NCI-H748 (cell line): ENCODE measurements at regions not wholly inside any gene's neighbourhood (a gene's known extent, or its start where the extent isn't known, plus 50 kb on each side); places are given as distances from the start of the nearest gene placed in this dataset.

Experiments
- DNase-seq: peaks from one replicate; lab custom pipeline; 2025; ENCODE audit not compliant: unreplicated experiment; lab: John Stamatoyannopoulos, UW

DNA sequence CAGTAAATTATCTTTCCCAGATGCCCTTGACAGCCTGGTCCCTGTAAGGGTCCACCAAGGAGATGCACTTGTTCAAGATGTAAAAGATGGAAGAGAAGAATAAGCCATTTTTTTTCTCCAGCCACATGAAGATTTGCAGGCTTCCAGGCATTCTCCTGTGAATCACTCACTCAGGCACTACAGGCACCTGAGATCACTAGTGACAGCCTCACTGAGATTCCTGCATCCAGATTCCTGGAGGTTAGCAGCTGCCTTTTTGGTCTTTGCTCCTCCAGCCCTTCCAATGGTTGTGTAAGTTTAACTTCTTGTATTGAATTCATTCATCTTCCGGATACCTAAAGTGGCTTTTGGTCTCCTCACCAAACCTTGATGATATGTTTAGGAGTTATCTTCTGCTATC is 630.2 kb upstream of the CADM1 start:
- no peak for DNase-seq

DNA sequence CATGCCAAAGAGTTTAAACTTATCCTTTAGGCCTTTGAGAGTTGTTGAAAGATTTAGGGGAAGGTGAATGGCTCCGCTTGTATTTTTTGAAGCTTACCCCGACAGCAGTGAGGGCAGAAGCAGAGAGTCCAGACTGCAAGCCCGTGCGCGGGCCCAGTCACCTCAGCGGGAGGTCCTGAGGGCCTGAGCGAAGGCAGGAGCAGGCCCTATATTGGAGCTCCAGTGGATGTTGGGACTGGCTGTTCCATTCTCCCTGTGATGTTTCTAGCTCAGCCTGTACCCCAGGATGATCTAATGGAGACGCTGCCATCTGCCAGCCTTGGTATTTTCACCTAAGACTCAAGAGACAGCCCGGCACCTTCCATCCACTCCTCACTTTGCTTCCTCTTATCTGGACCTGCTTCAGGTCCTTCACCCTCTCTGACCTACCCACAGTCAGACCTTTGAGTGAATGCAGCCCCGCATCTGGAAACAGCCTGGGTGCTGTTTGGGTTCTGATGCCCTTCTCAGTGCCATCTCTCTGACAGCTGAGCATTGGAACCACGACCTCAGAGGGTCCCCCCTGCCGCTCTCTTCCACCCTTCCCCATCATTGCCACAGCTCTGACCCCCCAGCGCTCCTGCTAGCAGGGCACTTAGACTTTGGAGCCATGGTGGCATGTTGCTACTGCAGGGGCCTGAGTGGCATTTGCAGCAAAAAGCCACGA is 628.2 kb upstream of the CADM1 start:
- DNase-seq, result no peak

- no peak for DNase-seq
Measured at GRCh38 chr11:116130122-116130521, 625.9 kb upstream of the CADM1 start.

DNA sequence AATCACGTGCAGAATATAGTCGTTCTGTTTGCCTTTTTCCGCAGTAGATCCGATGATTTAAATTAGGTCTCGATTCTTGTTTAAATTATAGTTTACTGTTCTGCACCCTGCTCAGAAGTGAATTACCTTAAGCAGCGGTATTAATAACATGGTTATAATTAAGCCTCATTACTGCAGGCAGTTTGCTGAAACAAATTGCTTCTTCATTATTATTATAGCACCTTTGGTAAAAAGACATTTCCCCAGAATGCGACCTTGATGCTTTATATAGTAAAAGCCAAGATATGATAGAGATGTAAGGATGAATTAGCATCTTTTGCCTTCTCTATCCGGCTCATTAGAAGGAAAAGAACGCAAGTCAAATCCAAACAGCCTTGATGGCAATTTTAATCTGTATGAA is 625.2 kb upstream of the CADM1 start:
- DNase-seq, result no peak

DNA sequence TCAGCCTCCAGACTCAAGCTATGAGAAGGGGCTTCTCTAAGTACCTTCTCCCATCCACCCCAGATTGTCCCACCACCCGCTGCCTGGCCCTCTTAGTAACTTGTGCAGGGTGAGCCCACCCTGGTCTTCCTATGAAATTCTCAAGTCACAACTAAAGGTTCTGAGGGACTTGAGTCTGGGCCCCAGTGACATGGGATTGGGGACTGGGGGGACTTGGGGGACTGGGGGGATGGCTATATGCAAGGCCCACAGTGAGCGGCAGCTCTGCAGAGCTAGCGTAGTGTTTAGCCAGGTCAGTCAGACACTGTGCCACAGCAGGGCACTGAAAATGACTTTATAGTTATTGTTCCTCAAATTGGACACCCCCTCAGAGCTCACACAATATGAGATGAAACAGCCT is 622.3 kb upstream of the CADM1 start:
- no peak for DNase-seq

GRCh38 chr11:116124922-116125714 is 620.9 kb upstream of the CADM1 start:
- no peak for DNase-seq

DNA sequence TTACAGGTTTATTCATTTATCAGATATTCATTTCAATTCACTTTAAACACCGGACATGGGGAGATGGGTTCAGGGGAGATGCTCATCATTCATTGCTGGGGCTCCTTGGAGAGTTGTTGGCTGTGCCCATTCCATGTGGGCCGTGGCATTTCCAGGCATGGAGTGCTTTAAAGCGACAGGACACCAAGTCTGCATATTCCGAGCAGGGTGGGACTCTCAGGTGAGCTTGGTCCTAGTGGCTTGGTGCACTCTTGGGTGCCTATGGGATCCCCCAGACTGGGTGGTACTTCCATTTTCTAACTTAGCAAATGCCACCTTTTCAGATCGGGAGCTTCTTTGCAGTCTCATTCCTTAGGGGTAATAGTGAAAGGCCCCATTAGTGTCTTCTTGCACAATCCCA is 619.5 kb upstream of the CADM1 start:
- DNase-seq, result no peak

GRCh38 chr11:116122697-116123472 is 618.7 kb upstream of the CADM1 start:
- DNase-seq, result no peak

DNA sequence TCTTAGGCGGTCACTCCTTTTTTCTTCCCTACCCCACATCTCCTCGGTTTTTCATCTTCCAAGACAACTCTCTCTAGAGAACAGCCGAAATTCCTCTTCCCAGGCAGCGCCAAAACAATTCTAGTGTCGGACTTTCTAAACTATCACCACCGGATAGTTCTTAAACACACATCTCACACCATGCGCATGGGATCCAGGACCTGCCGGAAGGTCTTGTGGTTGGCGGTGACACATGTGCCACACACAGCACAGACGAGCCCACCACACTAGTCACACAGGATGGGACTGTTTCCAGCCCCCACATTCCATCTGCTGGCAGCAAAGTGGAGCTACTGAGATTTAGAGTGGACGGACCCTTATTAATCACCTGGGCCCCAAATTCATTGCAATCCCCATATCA is 614.9 kb upstream of the CADM1 start:
- no peak for DNase-seq

DNA sequence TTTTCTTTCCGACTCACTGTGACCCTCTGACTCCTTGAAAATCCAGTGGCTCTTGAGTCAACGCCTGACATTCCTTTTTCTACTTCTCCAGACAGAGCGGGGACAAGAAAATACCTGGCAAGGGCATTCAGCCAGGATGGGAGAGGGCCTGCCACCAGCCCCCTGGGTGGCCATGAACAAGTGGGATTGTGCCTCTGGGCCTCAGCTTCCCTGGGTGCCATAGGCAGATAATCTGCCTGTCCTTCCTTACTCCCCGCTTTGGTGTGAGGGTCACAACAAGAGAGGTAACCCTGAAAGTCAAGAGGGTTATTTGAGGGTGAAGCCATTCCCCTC is 613.9 kb upstream of the CADM1 start:
- DNase-seq, result no peak

DNA sequence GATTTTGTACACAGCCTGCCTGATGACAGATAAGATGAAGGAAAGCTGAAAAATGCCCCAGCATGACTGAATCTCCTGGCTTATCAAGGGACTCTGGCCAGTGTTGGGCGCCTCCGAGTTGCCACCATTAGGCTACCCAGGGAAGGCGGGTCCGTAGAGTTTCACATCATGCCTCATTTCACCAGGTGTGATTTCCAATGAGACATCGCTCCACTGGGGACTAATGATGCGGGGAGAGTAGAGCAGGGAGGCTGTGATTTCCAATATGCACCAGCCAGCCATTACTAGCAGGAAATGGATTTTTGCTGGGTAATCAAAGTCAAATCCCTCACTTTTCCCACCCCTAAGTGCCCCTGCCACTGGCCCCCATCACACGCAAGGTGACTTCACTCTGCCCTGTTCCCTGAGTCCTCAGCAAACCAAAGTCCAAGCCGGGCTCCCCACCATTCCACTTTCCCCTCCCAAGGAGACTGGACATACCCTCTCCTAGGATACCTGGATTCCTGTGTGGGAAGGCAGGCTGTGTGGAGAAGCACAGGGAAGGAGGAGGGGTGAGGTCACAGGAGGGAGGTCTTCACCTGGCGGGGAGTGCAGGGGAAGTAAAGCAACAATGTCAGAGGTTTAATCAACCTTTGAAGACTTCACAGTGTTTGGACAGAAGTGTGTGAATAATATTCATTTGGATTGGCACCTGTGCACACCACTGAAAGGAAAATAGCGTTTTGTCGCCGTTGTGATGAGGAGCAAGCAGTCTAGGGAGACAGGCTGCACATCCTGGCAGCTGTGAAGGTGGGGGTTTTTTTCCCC is 613.3 kb upstream of the CADM1 start:
- DNase-seq, result no peak

- DNase-seq, result no peak
Measured at GRCh38 chr11:116115801-116116200, 611.6 kb upstream of the CADM1 start.

- no peak for DNase-seq
Measured at GRCh38 chr11:116114198-116114651, 610.0 kb upstream of the CADM1 start.

DNA sequence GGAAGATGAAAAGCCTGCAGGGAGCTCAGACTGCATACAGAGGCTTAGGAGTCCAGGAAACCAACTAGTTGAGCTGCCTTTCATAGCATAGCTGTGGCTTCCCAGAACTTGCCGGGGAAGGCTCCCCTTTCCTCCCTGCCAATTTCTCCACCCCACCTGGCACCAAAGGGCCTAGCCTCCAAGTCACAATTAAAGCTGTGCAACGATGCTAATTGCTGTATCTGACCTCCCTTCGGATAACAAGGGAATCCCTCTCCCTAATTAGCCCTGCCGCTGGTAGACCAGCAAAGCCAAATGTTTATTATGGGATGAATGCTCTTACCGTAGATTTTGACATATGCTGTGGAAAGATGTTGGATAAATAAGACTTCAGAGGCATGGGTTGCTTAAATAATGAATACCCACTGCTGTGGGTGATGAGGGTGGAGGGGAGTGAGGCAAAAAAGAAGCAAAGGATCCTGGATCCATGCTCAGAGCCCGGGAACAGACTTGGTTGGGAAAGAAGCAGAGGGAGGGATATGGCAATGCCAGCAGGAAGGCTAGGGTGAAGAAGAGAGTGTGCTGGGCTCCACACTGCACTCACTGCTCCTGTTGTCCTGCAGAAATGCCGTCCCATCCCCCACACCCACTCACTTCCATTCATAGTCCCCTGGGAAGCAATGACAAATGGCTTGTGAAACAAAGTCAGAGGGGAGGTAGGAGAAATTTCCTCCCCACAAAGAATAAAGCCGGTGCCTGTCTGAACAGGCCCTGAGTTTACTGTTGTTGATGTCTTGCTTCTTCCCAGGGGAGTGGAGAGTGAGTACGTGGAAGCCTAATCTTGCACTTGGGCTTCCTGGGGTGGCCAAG is 608.1 kb upstream of the CADM1 start:
- DNase-seq, result no peak

GRCh38 chr11:116111546-116111945 is 607.3 kb upstream of the CADM1 start:
- no peak for DNase-seq

- no peak for DNase-seq
Measured at GRCh38 chr11:116110802-116111201, 606.6 kb upstream of the CADM1 start.

DNA sequence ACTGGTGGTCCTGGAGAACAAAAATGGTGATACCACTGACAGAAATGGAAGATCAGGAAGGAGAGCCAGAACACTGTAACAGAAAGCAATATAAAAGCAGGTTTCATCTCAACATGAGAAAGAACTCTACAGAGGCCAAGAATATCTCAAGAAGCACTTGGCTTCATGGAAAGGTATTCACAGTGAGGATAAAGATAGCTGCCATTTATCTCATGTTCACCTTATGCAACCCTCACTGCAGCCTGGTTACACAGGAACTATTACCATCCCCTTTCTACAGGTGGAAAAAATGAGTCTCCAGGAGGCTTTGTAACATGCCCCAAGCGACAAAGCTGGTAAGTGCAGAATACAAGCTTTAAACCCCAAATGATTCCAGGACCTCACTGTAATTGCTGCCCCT is 606.1 kb upstream of the CADM1 start:
- DNase-seq, result no peak

DNA sequence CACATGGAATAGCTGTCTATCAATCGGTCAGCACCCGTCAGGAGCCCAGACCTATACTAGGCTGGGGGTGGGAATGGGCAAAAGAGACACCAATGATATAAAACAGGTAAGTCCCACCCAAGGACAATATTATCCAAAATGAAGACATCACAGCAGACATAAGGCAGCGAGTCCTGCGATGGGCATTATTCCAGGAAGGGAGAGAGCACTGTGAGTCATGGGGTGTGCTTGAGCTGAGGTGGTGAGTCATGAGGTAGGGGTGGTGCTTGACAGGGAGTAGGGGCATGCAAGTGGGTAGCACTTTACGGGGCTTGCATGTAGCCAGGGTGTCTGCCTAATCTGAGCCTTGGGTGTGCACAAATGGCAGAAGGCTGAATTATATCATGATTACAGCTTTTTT is 605.0 kb upstream of the CADM1 start:
- DNase-seq, result no peak

GRCh38 chr11:116108161-116108560 is 603.9 kb upstream of the CADM1 start:
- DNase-seq, result no peak

DNA sequence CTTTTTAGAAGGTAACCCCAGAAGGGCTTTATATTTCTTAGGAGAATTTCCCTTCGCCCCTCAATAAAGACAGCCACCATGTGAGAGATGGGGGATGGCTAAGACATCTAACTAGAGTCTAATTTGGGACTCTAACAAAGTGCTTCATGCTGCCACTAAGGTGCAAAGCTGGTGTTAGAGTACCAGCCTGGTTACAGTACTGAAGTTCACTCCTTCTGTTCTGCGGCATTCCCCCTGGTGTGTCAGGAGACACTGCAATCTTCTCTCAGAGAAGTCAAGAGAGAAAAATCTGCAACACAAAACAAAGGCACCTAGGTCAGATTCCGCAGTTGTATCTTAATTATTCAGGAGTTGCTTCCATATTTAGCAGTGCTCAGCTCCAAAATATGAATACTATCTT is 603.0 kb upstream of the CADM1 start:
- DNase-seq, result no peak
